PC-9 (cell line): ENCODE measurements at regions not wholly inside any gene's neighbourhood (a gene's known extent, or its start where the extent isn't known, plus 50 kb on each side); places are given as distances from the start of the nearest gene placed in this dataset.

Experiments
- BruUV-seq: library from RNA; stranded (reverse); fragments of 400-500 nt; replicated peaks from 2 replicates; lab custom pipeline; 2021; lab: Mats Ljungman, UMichigan
- CTCF ChIA-PET: fragments of 300-600 bp; sonication (Branson Sonifier 250); formaldehyde crosslinking; loops from one replicate; lab custom pipeline; 2022; ENCODE audit warnings: antibody characterized with exemption; lab: Charles Lee
- POLR2A ChIA-PET: fragments of 300-600 bp; sonication (Branson Sonifier 250); formaldehyde crosslinking; loops from one replicate; lab custom pipeline; 2022; ENCODE audit warnings: antibody characterized with exemption; ENCODE audit not compliant: unreplicated experiment; lab: Charles Lee
- DNase-seq, 2 experiments: peaks; one replicate each; pipeline versions ENCODE4 v3.0.0 to v3.0.0-alpha.2; 2015 to 2022; ENCODE audit warnings: mixed read lengths in 1 of 2
- H2AFZ ChIP-seq: fragments of 200-600 bp; sonication (generic); 2 replicates; pipeline ENCODE4 v1.8.1; 2017; ENCODE audit warnings: antibody characterized with exemption
- H3F3A ChIP-seq: fragments of 200-600 bp; sonication (generic); 2 replicates; pipeline ENCODE4 v1.8.1; 2017; ENCODE audit warnings: antibody characterized with exemption, mild to moderate bottlenecking, low read depth; ENCODE audit not compliant: insufficient read depth
- H3K27ac ChIP-seq: fragments of 200-600 bp; sonication (generic); 2 replicates; pipeline ENCODE4 v1.6.1; 2016; ENCODE audit warnings: mixed run types
- H3K27me3 ChIP-seq: fragments of 200-600 bp; sonication (generic); 2 replicates; pipeline ENCODE4 v1.6.1; 2016; ENCODE audit warnings: low read depth, mixed run types; ENCODE audit not compliant: insufficient read depth
- H3K36me3 ChIP-seq: fragments of 200-600 bp; sonication (generic); 2 replicates; pipeline ENCODE4 v1.6.1; 2016; ENCODE audit warnings: low read depth, mixed run types
- H3K4me1 ChIP-seq: fragments of 200-600 bp; sonication (generic); replicated peaks from 2 replicates; pipeline ENCODE4 v1.6.1; 2016; ENCODE audit warnings: mixed run types; ENCODE audit not compliant: insufficient read depth
- H3K4me2 ChIP-seq: fragments of 200-600 bp; sonication (generic); 2 replicates; pipeline ENCODE4 v1.6.1; 2017; ENCODE audit warnings: mixed run types
- H3K4me3 ChIP-seq: fragments of 200-600 bp; sonication (generic); 2 replicates; pipeline ENCODE4 v1.6.1; 2016; ENCODE audit warnings: mixed run types
- H3K79me2 ChIP-seq: fragments of 200-600 bp; sonication (generic); 2 replicates; pipeline ENCODE4 v1.6.1; 2017; ENCODE audit warnings: low read depth, mixed run types
- H3K9me2 ChIP-seq: fragments of 200-600 bp; sonication (generic); 2 replicates; pipeline ENCODE4 v1.8.1; 2017; ENCODE audit warnings: mild to moderate bottlenecking; ENCODE audit not compliant: insufficient read depth
- H3K9me3 ChIP-seq: fragments of 200-600 bp; sonication (generic); 2 replicates; pipeline ENCODE4 v1.8.1; 2016; ENCODE audit warnings: low read depth; ENCODE audit not compliant: insufficient read depth
- H4K20me1 ChIP-seq: fragments of 200-600 bp; sonication (generic); 2 replicates; pipeline ENCODE4 v1.8.1; 2017; ENCODE audit not compliant: insufficient read depth
- CTCF ChIP-seq: fragments of 200-600 bp; sonication (generic); conservative IDR thresholded peaks from 2 replicates; pipeline ENCODE4 v1.6.1; 2017; ENCODE audit warnings: mixed run types, antibody characterized with exemption, mild to moderate bottlenecking, moderate library complexity
- EZH2 ChIP-seq: fragments of 200-600 bp; sonication (generic); IDR thresholded peaks from 2 replicates; pipeline ENCODE4 v1.8.0; 2017; ENCODE audit warnings: antibody characterized with exemption, low read depth
- intact Hi-C: fragments of 100-400 bp; cut with micrococcal nuclease; formaldehyde crosslinking; loops from one replicate; pipeline ENCODE4 v1.10.0; 2022; ENCODE audit not compliant: unreplicated experiment

DNA sequence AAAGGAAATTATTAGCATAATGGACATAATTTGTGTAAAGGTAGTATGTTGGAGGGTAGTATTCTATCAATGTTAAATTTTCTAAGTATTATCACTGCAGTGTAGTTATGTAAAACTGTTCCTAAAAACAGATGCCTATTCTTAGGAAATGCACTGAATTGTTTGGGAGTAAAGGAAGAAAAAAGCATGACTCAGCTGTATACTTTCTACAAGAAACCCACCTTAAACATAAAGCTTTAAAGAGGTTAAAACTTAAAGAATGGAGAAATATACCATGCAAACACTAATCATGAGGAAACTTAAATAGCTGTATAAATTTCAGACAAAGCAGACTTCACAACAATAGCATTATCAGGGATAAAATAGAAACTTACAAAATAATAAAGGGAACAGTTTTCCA lies 292.9 kb downstream of the ANTXR2 start:
- H3K36me3 ChIP-seq = no peaks in the 10 kb centered on the region
- no peak overlapping the region for H3K4me3 ChIP-seq
- no TSS peak for BruUV-seq
- POLR2A ChIA-PET = no interaction called here
- TF ChIP-seq EZH2 = no peak
- TF ChIP-seq CTCF = no peak
- H3F3A ChIP-seq = no peaks in the 10 kb centered on the region
- H3K4me2 ChIP-seq = no peak overlapping the region
- H3K4me1 ChIP-seq = no peaks in the 10 kb centered on the region
- DNase-seq = no peak
- H3K9me2 ChIP-seq = no peaks in the 10 kb centered on the region
- CTCF ChIA-PET = no interaction called here
- intact Hi-C loops = no loop called here
- no peaks in the 10 kb centered on the region for H3K9me3 ChIP-seq
- H4K20me1 ChIP-seq = no peaks in the 10 kb centered on the region
- H3K79me2 ChIP-seq = no peaks in the 10 kb centered on the region
- no peak overlapping the region for H3K27ac ChIP-seq
- no peaks in the 10 kb centered on the region for H3K27me3 ChIP-seq
- H2AFZ ChIP-seq = no peak overlapping the region

DNA sequence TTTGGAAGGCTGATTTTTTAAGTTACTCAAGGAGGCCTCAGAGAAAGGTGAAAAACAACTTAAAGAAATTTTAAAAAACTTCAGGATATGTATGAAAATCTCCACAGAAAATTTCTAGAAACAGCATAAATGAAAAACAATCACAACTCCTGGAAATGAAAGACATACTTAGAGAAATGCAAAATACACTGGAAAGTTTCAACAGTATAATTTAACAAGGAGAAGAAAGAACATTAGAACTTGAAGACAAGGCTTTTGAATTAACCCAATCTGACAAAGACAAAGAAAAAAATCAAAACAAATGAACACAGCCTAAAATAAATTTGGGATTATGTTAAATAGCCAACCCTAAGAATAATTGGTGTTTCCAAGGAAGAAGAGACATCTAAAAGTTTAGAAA lies 300.5 kb downstream of the ANTXR2 start:
- no peaks in the 10 kb centered on the region for H3K79me2 ChIP-seq
- no peaks in the 10 kb centered on the region for H4K20me1 ChIP-seq
- H3K9me3 ChIP-seq = no peaks in the 10 kb centered on the region
- no peak overlapping the region for H3K27ac ChIP-seq
- H3K4me3 ChIP-seq = no peak overlapping the region
- no peak for TF ChIP-seq EZH2
- TF ChIP-seq CTCF = no peak
- no peak for DNase-seq
- no peaks in the 10 kb centered on the region for H3F3A ChIP-seq
- H3K36me3 ChIP-seq = no peaks in the 10 kb centered on the region
- BruUV-seq = no TSS peak
- no peaks in the 10 kb centered on the region for H3K27me3 ChIP-seq
- H3K4me1 ChIP-seq = no peaks in the 10 kb centered on the region
- H3K4me2 ChIP-seq = no peak overlapping the region
- CTCF ChIA-PET = no interaction called here
- H3K9me2 ChIP-seq = no peaks in the 10 kb centered on the region
- no peak overlapping the region for H2AFZ ChIP-seq
- POLR2A ChIA-PET = no interaction called here
- intact Hi-C loops = no loop called here

- intact Hi-C loops = no loop called here
- H3K4me1 ChIP-seq = no peaks in the 10 kb centered on the region
- H3K36me3 ChIP-seq = no peaks in the 10 kb centered on the region
- H2AFZ ChIP-seq = no peak overlapping the region
- H3K4me2 ChIP-seq = no peak overlapping the region
- H3K4me3 ChIP-seq = no peak overlapping the region
- no peaks in the 10 kb centered on the region for H3K9me2 ChIP-seq
- H3K9me3 ChIP-seq = no peaks in the 10 kb centered on the region
- TF ChIP-seq CTCF = no peak
- H3F3A ChIP-seq = no peaks in the 10 kb centered on the region
- CTCF ChIA-PET = no interaction called here
- no peaks in the 10 kb centered on the region for H4K20me1 ChIP-seq
- H3K79me2 ChIP-seq = no peaks in the 10 kb centered on the region
- no peak overlapping the region for H3K27ac ChIP-seq
- DNase-seq = no peak
- no peaks in the 10 kb centered on the region for H3K27me3 ChIP-seq
- no TSS peak for BruUV-seq
- POLR2A ChIA-PET = no interaction called here
These were observed 308.9 kb downstream of the ANTXR2 start for GRCh38 chr4:79764120-79764519.
